ENCODE measurements at regions not wholly inside any gene's neighbourhood (a gene's known extent, or its start where the extent isn't known, plus 50 kb on each side); places are given as distances from the start of the nearest gene placed in this dataset.

- no peaks in the 10 kb centered on the region for H3K4me1 ChIP-seq
- no peak for DNase-seq
- intact Hi-C loops (cut with DNase I; ENCODE audit: low total_unique reads) (no loop called here), in situ Hi-C loops (cut with MboI; ENCODE audit: low pct_ligation_motif_present in 1 of 4, low pct_unique_long_range_greater_than_20kb in 1 of 4, low sequenced_read_pairs in 3 of 4) (no loop called here)
- 60 to 83% methylated on average over 1 to 5 of the region's 5 CpGs for WGBS, 2 donors (ENCODE audit: low coverage in 1 of 2)
- TF ChIP-seq EP300 (IDR thresholded peaks at IDR 0.05; ENCODE audit: low read depth): no peak
- no peak for TF ChIP-seq CTCF (IDR thresholded peaks at IDR 0.05)
- TF ChIP-seq POLR2A (IDR thresholded peaks at IDR 0.05): no peak
- no peak for TF ChIP-seq POLR2AphosphoS5 (IDR thresholded peaks at IDR 0.05)
- H3K9me3 ChIP-seq: no peaks in the 10 kb centered on the region
- no peak overlapping the region for H3K4me3 ChIP-seq
- H3K27me3 ChIP-seq: no peaks in the 10 kb centered on the region
- no peaks in the 10 kb centered on the region for H3K36me3 ChIP-seq
- H3K27ac ChIP-seq: no peak overlapping the region
Measured at GRCh38 chr2:222769446-222769845, 91.4 kb upstream of the ACSL3 start.

GRCh38 chr2:222769941-222770340, 90.9 kb upstream of the ACSL3 start:
- TF ChIP-seq CTCF (IDR thresholded peaks at IDR 0.05): no peak
- TF ChIP-seq POLR2AphosphoS5 (IDR thresholded peaks at IDR 0.05): no peak
- TF ChIP-seq EP300 (IDR thresholded peaks at IDR 0.05; ENCODE audit: low read depth): no peak
- TF ChIP-seq POLR2A (IDR thresholded peaks at IDR 0.05): no peak
- in situ Hi-C loops (cut with MboI; ENCODE audit: low pct_ligation_motif_present in 1 of 4, low pct_unique_long_range_greater_than_20kb in 1 of 4, low sequenced_read_pairs in 3 of 4): no loop called here
- Histone ChIP-seq H3K36me3 (no peaks in the 10 kb centered on the region), H3K9me3 (no peaks in the 10 kb centered on the region), H3K4me3 (no peak overlapping the region), H3K4me1 (no peaks in the 10 kb centered on the region), H3K27ac (no peak overlapping the region), H3K27me3 (no peaks in the 10 kb centered on the region)
- 91 to 98% methylated on average over 3 of the region's 3 CpGs for WGBS, 2 donors (ENCODE audit: low coverage in 1 of 2)
- intact Hi-C loops (cut with DNase I; ENCODE audit: low total_unique reads): no loop called here
- no peak for DNase-seq

- no peaks in the 10 kb centered on the region for H3K36me3 ChIP-seq
- intact Hi-C loops (cut with DNase I; ENCODE audit: low total_unique reads) (no loop called here), in situ Hi-C loops (cut with MboI; ENCODE audit: low pct_ligation_motif_present in 1 of 4, low pct_unique_long_range_greater_than_20kb in 1 of 4, low sequenced_read_pairs in 3 of 4) (no loop called here)
- H3K27me3 ChIP-seq: no peaks in the 10 kb centered on the region
- H3K27ac ChIP-seq: no peak overlapping the region
- 58 to 95% methylated on average over 3 of the region's 3 CpGs for WGBS, 2 donors (ENCODE audit: low coverage in 1 of 2)
- H3K4me1 ChIP-seq: no peaks in the 10 kb centered on the region
- DNase-seq: no peak
- TF ChIP-seq POLR2AphosphoS5 (IDR thresholded peaks at IDR 0.05): no peak
- TF ChIP-seq CTCF (IDR thresholded peaks at IDR 0.05): no peak
- TF ChIP-seq EP300 (IDR thresholded peaks at IDR 0.05; ENCODE audit: low read depth): no peak
- no peak for TF ChIP-seq POLR2A (IDR thresholded peaks at IDR 0.05)
- H3K9me3 ChIP-seq: no peaks in the 10 kb centered on the region
- no peak overlapping the region for H3K4me3 ChIP-seq
Measured at GRCh38 chr2:222771832-222772231, 89.0 kb upstream of the ACSL3 start.

GRCh38 chr2:222774941-222775340, 85.9 kb upstream of the ACSL3 start:
- intact Hi-C loops (cut with DNase I; ENCODE audit: low total_unique reads): no loop called here

More at GRCh38 chr2:222774941-222775340, 85.9 kb upstream of the ACSL3 start:
- TF ChIP-seq EP300 (IDR thresholded peaks at IDR 0.05; ENCODE audit: low read depth) (no peak), POLR2A (IDR thresholded peaks at IDR 0.05) (no peak), CTCF (IDR thresholded peaks at IDR 0.05) (no peak), POLR2AphosphoS5 (IDR thresholded peaks at IDR 0.05) (no peak)
- Histone ChIP-seq H3K4me1 (no peaks in the 10 kb centered on the region), H3K4me3 (no peak overlapping the region), H3K36me3 (no peaks in the 10 kb centered on the region), H3K27me3 (no peaks in the 10 kb centered on the region), H3K9me3 (no peaks in the 10 kb centered on the region), H3K27ac (no peak overlapping the region)
- in situ Hi-C loops (cut with MboI; ENCODE audit: low pct_ligation_motif_present in 1 of 4, low pct_unique_long_range_greater_than_20kb in 1 of 4, low sequenced_read_pairs in 3 of 4): no loop called here
- DNase-seq: no peak
